NCI-H82 treated with DMSO at 0.1 percent for 48 hours (cell line): ENCODE measurements at regions not wholly inside any gene's neighbourhood (a gene's known extent, or its start where the extent isn't known, plus 50 kb on each side); places are given as distances from the start of the nearest gene placed in this dataset.

Source experiments
- DNase-seq: peaks from one replicate; lab custom pipeline; 2025; ENCODE audit not compliant: unreplicated experiment; lab: John Stamatoyannopoulos, UW

GRCh38 chr2:45301307-45302277 lies 292.3 kb upstream of the SIX2 start:
- no peak for DNase-seq

- no peak for DNase-seq
These were observed 290.9 kb upstream of the SIX2 start for GRCh38 chr2:45300026-45300750.

GRCh38 chr2:45299361-45299760 lies 290.1 kb upstream of the SIX2 start:
- DNase-seq = no peak

DNA sequence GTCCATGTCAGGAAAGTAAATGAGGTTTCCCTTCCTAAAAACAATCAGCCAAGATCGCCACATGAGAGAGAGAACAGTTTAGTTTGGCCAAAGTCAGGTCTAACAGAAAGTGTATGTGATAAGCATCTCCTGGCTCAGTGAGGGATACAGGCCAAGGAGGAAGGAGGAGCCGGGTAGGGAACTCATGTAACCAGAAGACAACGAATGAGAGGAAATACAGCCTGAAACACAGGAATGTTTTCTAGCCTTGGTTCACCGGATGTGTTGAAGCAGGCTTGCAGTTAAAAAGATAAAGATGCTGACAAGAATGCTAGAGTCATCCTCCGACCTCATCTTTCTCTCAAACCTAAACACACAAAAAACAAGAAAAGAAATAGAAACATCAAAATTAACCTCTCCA lies 283.9 kb upstream of the SIX2 start:
- no peak for DNase-seq

- no peak for DNase-seq
These were observed 282.0 kb upstream of the SIX2 start for GRCh38 chr2:45291296-45291701.

DNA sequence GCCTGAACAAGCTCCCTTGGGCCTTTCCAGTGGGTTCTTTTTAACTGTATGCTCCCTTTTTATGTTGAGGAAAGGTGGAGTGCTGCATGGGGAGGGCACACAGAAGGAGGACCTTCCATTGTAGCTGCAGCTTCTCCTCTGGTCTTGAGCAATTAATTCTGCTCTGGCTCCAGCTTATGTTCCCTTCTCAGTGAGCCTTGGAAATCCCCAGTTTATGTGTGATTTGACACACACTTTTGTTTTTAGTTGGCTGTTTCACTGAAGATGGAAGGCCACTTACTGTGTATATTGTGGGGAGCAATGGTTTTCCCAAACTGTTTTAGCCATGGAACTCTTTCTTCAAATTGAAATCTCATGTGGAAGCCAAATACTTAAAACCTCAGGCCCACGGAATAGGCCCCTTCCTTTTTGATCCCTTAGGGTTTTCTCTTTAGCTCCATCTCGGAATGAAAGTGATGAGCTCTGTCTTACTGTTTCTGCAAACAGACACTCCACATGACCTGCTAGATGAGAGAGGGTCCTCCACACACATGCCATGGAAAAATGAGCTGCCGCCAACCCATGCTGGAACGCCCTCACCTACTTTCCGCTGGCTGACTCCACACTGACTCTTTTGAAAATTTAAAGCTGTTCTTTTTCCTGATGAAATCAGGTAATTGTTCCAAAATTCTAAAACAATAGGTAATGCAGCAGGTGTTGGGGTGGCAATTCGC lies 280.9 kb upstream of the SIX2 start:
- DNase-seq = no peak

DNA sequence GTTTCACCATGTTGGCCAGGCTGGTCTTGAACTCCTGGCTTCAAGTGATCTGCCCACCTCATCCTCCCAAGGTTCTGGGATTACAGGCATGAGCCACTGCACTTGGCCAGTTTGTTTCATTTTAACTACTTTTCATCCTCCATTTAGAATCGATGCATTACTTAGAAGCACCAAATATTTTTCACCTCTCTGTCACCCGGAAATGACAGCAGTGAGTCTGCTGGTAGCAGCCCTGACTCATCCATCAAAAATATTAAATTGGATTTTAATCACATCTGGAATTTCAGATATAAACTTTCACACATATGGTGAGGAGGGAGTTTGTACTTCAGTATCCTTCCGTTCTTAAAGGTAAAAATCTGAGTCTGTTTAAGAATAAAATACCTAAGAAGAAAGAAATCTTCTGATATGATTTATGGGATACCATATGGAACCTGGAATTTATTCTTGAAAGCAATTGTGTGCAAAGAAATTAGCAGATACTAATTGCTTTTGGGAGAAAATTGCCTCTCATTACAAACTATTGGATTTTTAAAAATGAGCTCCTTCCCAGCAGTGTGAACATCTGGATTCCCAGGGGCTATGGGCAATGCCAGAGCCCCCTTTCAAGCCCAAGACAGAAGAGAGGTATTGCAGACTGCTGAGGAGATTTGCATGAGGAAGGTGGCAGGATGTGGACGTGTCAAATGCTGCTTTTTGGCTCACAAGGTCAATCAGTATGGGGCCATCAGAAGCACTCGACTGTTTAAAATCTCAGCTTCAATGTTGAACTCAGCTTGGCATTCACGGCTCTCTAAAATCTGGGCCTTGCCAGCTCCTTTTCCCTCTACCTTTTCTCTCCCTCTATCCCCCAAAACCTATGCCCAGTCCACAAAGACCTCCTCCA lies 279.5 kb upstream of the SIX2 start:
- DNase-seq = no peak

GRCh38 chr2:45287045-45287444 lies 277.8 kb upstream of the SIX2 start:
- no peak for DNase-seq

DNA sequence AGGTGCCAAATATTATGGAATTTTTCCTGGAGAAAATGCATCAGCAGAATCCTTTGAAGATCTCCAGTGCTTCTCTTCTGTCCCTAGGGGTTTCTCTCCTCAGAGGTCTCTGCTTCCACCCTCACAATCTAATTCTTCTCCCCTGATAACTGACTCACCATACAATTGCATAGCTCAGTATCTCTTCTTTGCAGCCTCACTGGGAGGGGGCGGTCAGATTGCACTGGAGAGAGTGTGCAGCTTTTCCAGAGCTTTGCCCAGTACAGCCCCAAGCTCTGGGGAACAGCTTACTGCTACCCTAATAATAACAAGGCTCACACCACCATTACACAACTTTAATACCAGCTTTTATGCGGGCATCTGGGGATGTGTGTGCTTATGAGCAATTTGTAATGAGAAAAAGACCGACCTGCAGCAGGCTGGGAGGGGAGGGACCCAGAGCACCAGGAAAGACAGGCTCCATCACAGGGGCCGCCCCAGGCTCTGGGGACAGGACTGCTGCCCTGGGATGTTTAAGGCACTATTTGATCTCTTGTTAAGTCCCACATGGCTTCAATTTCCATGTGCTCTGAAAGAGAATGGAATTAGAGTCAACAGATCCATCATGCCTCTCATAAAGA lies 276.6 kb upstream of the SIX2 start:
- DNase-seq = no peak

- DNase-seq = no peak
These were observed 276.1 kb upstream of the SIX2 start for GRCh38 chr2:45285311-45285710.

DNA sequence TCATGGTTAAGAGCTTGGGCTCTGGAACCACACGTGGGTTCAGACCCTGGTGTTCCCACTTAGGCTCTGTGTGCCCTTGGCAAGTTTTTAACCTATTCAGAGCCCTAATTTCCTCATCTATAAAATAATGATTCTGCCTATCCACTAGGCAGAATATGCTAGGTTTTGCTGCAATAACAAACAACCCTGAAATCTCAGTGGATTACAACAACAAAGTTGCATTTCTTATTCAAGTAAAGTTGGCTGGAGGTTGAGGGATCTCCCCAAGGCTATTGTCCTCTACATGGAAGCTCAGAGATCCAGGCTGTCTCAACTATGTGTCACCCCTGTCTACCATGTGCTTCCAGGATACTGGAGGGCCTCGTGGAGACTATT lies 275.4 kb upstream of the SIX2 start:
- no peak for DNase-seq

DNA sequence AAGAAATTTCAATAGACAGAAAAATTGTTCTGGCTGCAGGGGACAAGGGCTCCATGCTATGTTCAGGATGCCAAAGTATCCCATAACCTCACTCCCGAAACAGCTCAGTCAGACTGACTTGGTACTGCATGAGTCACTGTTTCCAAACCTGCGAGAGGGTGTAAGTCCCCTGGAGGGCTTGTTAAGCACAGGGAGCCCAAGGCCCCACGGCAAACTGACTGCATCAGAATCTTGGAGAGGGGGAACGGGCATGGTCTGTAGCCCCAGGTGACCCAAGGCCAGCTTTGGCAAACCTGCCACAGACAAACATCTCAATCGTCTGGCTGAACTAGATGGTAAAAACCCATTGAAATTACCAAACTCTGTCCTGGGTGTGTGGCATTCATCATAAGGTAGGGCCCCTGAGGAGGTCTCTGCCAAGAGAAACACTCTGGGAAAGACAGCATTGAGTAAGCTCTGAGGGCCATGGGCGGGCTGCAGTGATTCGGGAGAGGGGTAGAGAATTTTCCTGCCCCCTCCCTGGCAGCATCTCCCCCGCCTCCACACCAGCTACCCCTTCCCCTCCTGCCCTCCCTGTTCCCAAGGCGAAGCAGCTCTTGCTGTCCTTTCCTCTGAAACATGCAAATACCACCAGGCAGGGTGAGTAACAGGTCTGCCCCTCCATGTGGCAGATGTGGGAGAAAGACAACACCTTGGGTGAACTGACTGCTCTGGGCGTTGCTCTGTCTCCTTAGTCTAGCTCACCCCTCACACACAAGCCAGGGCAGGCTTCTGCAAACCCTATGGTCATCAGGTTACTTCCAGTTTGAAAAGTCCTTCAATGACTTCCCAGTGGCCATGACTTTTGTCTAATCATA lies 274.7 kb upstream of the SIX2 start:
- no peak for DNase-seq

GRCh38 chr2:45282646-45283045 lies 273.4 kb upstream of the SIX2 start:
- DNase-seq = no peak

- no peak for DNase-seq
These were observed 272.1 kb upstream of the SIX2 start for GRCh38 chr2:45281311-45281710.

- no peak for DNase-seq
These were observed 271.5 kb upstream of the SIX2 start for GRCh38 chr2:45280794-45281193.

- DNase-seq = no peak
These were observed 270.1 kb upstream of the SIX2 start for GRCh38 chr2:45279356-45279755.

- no peak for DNase-seq
These were observed 269.3 kb upstream of the SIX2 start for GRCh38 chr2:45278365-45279078.

DNA sequence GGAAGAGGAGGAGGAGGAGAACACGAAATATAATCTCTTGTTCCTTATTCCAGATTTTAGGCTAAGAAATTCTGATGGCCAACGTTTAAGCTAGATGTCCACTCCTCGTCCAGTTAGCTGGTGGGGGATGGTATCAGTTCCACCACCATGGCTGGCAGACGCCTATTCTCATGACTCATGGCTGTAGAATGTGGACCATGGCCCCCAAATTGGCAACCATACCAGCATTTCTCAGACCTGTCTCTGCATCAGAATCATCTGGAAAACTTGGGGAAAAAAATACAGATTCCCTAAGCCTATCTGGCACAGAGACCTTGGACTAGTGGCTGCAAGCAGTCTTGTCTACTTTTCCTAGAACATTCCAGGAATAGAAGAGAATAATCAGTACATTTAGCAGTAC lies 267.7 kb upstream of the SIX2 start:
- DNase-seq = no peak

DNA sequence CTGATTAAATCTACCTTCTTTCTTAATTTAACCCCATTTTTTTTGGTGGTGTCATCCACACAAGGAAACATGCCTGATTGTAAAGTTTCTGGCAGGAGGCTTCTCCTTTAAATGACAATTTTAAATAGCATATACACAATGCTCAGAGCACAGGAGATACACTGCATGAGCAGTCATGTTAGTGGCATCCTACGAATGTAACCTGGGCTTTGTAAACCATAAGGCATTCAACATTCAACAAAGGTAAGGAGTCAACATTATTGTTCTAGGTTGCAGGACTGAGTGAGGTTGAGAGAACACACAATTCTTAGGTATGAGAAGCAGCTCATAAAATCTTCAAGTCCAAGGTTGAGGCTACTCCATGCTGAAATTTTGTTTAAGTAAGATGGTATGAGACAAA lies 266.6 kb upstream of the SIX2 start:
- no peak for DNase-seq
